NT2/D1 (cell line): ENCODE measurements at regions not wholly inside any gene's neighbourhood (a gene's known extent, or its start where the extent isn't known, plus 50 kb on each side); places are given as distances from the start of the nearest gene placed in this dataset.

Source experiments
- DNase-seq: peaks from one replicate; pipeline ENCODE4 v3.0.0-alpha.2; 2011; ENCODE audit warnings: low read depth, low spot score
- H3K27me3 ChIP-seq: 2 replicates; pipeline ENCODE4 v1.6.0; 2011; ENCODE audit warnings: mild to moderate bottlenecking; ENCODE audit not compliant: insufficient read length, insufficient read depth
- H3K36me3 ChIP-seq: 2 replicates; pipeline ENCODE4 v1.6.1; 2011; ENCODE audit warnings: mild to moderate bottlenecking, low read length, mixed read lengths; ENCODE audit not compliant: insufficient read depth, insufficient read length
- H3K4me1 ChIP-seq: 2 replicates; pipeline ENCODE4 v1.5.1; 2011; ENCODE audit not compliant: insufficient read depth, insufficient read length
- H3K4me3 ChIP-seq: 2 replicates; pipeline ENCODE4 v1.5.1; 2011; ENCODE audit warnings: low read depth; ENCODE audit not compliant: insufficient read length
- H3K9ac ChIP-seq: 2 replicates; pipeline ENCODE4 v1.6.0; 2011; ENCODE audit warnings: low read depth; ENCODE audit not compliant: insufficient read length
- H3K9me3 ChIP-seq: 2 replicates; pipeline ENCODE4 v1.5.1; 2011; ENCODE audit warnings: mild to moderate bottlenecking, low read length; ENCODE audit not compliant: insufficient read depth
- SUZ12 ChIP-seq: IDR thresholded peaks from 2 replicates; pipeline ENCODE4 v1.6.1; 2011; ENCODE audit not compliant: insufficient read length, insufficient read depth; ENCODE audit errors: extremely low read depth
- YY1 ChIP-seq: IDR thresholded peaks from 2 replicates; pipeline ENCODE4 v1.6.1; 2011; ENCODE audit not compliant: insufficient read length, insufficient read depth
- ZNF274 ChIP-seq: IDR thresholded peaks from 2 replicates; pipeline ENCODE4 v1.6.1; 2011; ENCODE audit warnings: mild to moderate bottlenecking, low read depth, low read length

DNA sequence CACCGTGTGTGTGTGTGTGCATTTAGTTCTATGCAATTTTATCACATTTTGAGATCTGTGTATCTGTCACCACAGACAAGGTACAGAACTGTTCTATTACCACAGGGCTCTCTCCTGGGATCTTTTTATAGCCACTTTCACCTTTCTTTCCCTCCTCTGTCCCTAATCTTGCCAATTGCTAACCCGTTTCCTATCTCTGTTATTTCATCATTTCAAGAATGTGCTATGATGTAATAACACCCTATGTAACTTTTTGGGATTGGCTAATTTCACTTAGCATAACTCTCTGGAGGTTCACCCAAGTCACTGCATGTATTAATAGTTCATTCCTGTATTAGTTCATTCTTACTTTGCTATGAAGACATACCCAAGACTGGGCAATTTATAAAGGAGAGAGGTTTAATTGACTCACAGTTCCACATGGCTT lies 657.7 kb downstream of the QKI start:
- no peaks in the 10 kb centered on the region for H3K27me3 ChIP-seq
- H3K36me3 ChIP-seq: no peaks in the 10 kb centered on the region
- no peak overlapping the region for H3K4me3 ChIP-seq
- TF ChIP-seq SUZ12: no peak
- no peak for TF ChIP-seq YY1
- no peak for TF ChIP-seq ZNF274
- no peak for DNase-seq
- no peak overlapping the region for H3K9ac ChIP-seq
- no peaks in the 10 kb centered on the region for H3K9me3 ChIP-seq
- H3K4me1 ChIP-seq: no peaks in the 10 kb centered on the region

DNA sequence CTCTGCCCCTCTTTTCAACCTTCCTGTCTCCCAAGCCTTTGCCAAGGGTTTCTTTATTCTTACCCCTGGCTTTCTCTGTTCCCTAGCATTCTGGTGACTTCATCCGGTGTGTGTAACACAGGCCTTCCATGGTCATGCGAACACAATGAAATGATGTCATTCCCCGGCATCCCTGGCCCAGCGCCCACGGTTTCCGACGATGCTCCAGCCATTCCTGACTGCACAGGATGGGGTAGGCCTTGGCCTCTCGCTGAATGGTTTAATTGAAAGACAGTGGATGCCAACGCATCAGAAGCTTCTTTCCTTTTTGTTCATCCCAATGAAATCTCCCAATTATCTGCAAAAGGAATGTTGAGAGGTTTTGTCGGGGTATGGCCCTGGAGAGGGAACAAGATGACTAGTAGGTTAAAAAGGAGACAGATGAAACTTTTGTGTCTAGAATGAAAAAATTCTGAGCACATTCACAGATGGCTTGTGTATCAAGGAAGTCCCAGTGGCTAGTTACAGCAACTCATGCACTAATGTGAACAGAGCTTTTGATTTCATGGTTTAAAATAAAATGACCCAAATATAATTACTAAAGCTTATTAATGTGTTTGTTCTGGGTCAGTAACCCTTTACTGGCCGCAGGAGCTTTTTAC lies 655.0 kb downstream of the QKI start:
- Histone ChIP-seq H3K9me3 (no peaks in the 10 kb centered on the region), H3K4me1 (no peaks in the 10 kb centered on the region), H3K4me3 (no peak overlapping the region), H3K9ac (no peak overlapping the region), H3K27me3 (no peaks in the 10 kb centered on the region), H3K36me3 (no peaks in the 10 kb centered on the region)
- TF ChIP-seq SUZ12 (no peak), YY1 (no peak), ZNF274 (no peak)
- DNase-seq: no peak

DNA sequence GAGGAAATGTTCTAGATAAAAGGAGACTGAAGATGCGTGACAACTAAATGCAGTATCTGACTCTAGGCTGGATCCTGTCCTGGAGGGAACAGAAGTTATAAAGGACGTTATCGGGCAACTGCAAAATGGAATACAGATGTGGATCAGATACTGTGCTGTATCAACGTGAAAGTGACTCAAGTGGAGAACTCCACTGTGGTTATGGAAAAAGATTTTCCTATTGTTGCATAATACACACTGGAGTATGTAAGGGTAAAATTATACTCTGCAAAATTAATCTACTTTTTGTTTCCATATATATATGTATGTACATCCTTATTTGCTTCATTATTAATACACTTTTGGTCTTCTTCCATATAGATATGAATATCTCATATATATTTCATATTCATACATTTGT lies 654.0 kb downstream of the QKI start:
- no peak for TF ChIP-seq YY1
- TF ChIP-seq ZNF274: no peak
- TF ChIP-seq SUZ12: no peak
- DNase-seq: no peak
- no peak overlapping the region for H3K4me3 ChIP-seq
- no peaks in the 10 kb centered on the region for H3K27me3 ChIP-seq
- H3K9ac ChIP-seq: no peak overlapping the region
- no peaks in the 10 kb centered on the region for H3K9me3 ChIP-seq
- no peaks in the 10 kb centered on the region for H3K4me1 ChIP-seq
- H3K36me3 ChIP-seq: no peaks in the 10 kb centered on the region

DNA sequence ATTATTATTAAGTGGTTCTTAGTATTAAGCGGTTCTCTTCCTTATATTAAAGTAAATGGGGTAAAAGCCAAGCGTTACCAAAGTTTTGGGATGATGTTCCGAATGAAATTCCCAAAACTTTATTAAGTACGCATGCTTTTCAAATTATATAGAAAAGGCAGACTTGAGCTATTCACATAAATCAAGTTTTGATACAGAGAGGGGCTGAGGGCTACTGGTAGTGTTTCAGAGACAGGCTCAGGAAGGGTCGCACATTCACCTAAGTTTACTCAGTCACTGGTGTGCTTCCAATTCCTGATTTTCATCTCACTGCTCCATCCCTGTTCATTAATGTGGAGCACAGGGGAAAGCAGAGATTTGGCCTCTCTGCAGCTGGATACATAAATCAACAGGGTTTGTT lies 652.2 kb downstream of the QKI start:
- Histone ChIP-seq H3K27me3 (no peaks in the 10 kb centered on the region), H3K9ac (no peak overlapping the region), H3K4me3 (no peak overlapping the region), H3K36me3 (no peaks in the 10 kb centered on the region), H3K4me1 (no peaks in the 10 kb centered on the region), H3K9me3 (no peaks in the 10 kb centered on the region)
- TF ChIP-seq ZNF274: no peak
- TF ChIP-seq SUZ12: no peak
- TF ChIP-seq YY1: no peak
- DNase-seq: no peak

DNA sequence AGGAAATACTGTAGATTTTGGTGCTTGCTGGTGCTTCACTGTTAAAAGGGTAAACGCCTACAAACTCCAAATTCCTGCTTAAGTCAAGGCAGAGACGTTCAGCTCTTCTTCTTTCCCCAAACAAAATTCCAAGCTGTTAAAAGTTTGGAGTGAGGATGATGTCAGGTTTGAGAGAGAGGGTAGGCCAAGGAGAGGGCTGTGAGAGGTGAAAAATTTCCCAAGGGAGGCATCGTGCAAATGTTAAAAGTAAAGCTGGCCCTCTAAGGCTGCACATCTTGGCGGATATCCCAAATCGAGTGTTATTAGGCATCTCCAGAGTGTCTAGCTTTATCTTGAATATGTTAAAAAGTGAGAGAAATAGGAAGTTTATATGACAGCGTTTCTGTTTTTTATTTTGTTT lies 651.8 kb downstream of the QKI start:
- Histone ChIP-seq H3K4me1 (no peaks in the 10 kb centered on the region), H3K36me3 (no peaks in the 10 kb centered on the region), H3K4me3 (no peak overlapping the region), H3K27me3 (no peaks in the 10 kb centered on the region), H3K9me3 (no peaks in the 10 kb centered on the region), H3K9ac (no peak overlapping the region)
- no peak for DNase-seq
- TF ChIP-seq YY1 (no peak), ZNF274 (no peak), SUZ12 (no peak)

DNA sequence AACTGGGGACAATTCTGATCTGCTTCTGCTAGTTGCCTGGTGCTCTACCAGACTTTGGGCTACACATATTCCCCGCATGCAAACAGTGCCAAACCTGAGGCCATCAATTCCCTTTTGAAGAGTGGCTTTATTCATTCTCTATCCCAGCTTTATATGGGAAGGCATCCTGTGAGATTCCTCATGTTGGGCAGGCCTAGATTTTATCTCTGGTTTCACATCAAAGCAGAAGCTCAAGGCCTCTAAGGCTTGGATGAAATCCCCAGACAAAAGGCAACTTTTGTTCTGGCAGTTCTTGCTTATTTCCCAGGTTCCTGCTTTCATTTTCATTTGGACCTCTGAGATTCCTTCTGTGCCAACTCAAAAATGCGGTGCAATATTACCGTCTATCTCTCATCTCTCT lies 648.8 kb downstream of the QKI start:
- no peaks in the 10 kb centered on the region for H3K27me3 ChIP-seq
- H3K9me3 ChIP-seq: no peaks in the 10 kb centered on the region
- DNase-seq: no peak
- no peak for TF ChIP-seq YY1
- TF ChIP-seq SUZ12: no peak
- H3K4me3 ChIP-seq: no peak overlapping the region
- no peaks in the 10 kb centered on the region for H3K36me3 ChIP-seq
- no peak overlapping the region for H3K9ac ChIP-seq
- no peaks in the 10 kb centered on the region for H3K4me1 ChIP-seq

DNA sequence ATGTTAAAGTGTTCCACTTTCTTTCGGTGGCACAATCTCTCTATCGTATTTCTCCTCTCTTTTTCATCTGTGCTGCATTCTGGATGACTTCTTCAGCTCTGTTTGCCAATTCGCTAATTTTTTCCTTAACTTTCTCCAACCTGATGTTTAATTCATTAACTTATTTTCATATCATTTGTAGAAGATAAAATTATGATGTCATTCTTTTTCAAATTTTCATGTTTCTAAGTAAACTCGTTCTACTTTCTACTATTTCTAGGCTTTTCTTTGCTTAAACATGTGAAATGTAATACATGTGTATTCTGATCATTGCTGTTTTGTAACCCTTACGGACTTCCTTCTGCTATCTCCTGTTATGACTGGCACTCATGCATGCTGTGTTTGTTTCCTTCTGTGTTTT lies 648.4 kb downstream of the QKI start:
- H3K27me3 ChIP-seq: no peaks in the 10 kb centered on the region
- no peak for DNase-seq
- H3K4me1 ChIP-seq: no peaks in the 10 kb centered on the region
- no peak overlapping the region for H3K9ac ChIP-seq
- H3K36me3 ChIP-seq: no peaks in the 10 kb centered on the region
- H3K9me3 ChIP-seq: no peaks in the 10 kb centered on the region
- no peak overlapping the region for H3K4me3 ChIP-seq
- TF ChIP-seq ZNF274: no peak
- TF ChIP-seq SUZ12: no peak
